CD4-positive, alpha-beta T cell treated with Interleukin-6 at 100 ng/mL for 8 hours (primary cell): ENCODE measurements at regions not wholly inside any gene's neighbourhood (a gene's known extent, or its start where the extent isn't known, plus 50 kb on each side); places are given as distances from the start of the nearest gene placed in this dataset.

Experiments used
- DNase-seq: peaks from one replicate; pipeline ENCODE4 v3.0.0-alpha.2; 2020; ENCODE audit warnings: mixed read lengths, low spot score

GRCh38 chr21:17979763-17980162 is 160.6 kb upstream of the C21orf91 start:
- no peak for DNase-seq

- no peak for DNase-seq
These were observed 159.7 kb upstream of the C21orf91 start for GRCh38 chr21:17978895-17979294.

GRCh38 chr21:17976691-17977090 is 157.5 kb upstream of the C21orf91 start:
- DNase-seq, result no peak

- DNase-seq, result no peak
These were observed 157.0 kb upstream of the C21orf91 start for GRCh38 chr21:17976139-17976538.

GRCh38 chr21:17967319-17967718 is 148.2 kb upstream of the C21orf91 start:
- DNase-seq, result no peak

GRCh38 chr21:17964716-17965115 is 145.6 kb upstream of the C21orf91 start:
- DNase-seq, result no peak

GRCh38 chr21:17964199-17964598 is 145.0 kb upstream of the C21orf91 start:
- DNase-seq, result no peak

GRCh38 chr21:17950591-17950990 is 131.4 kb upstream of the C21orf91 start:
- no peak for DNase-seq

GRCh38 chr21:17949421-17949820 is 130.3 kb upstream of the C21orf91 start:
- no peak for DNase-seq

GRCh38 chr21:17947531-17947930 is 128.4 kb upstream of the C21orf91 start:
- DNase-seq, result no peak

- no peak for DNase-seq
These were observed 111.9 kb upstream of the C21orf91 start for GRCh38 chr21:17931080-17931479.

GRCh38 chr21:17930093-17930492 is 110.9 kb upstream of the C21orf91 start:
- no peak for DNase-seq

- DNase-seq, result no peak
These were observed 110.4 kb upstream of the C21orf91 start for GRCh38 chr21:17929510-17929909.

- no peak for DNase-seq
These were observed 106.7 kb upstream of the C21orf91 start for GRCh38 chr21:17925899-17926298.

- peak; percentile 59 for DNase-seq
These were observed 105.9 kb upstream of the C21orf91 start for GRCh38 chr21:17925000-17925610.

- no peak for DNase-seq
These were observed 102.7 kb upstream of the C21orf91 start for GRCh38 chr21:17921579-17922530.

GRCh38 chr21:17915976-17916375 is 96.8 kb upstream of the C21orf91 start:
- no peak for DNase-seq

GRCh38 chr21:17911628-17912027 is 92.5 kb upstream of the C21orf91 start:
- DNase-seq, result no peak

- DNase-seq, result no peak
These were observed 84.9 kb upstream of the C21orf91 start for GRCh38 chr21:17903929-17904639.

GRCh38 chr21:17903029-17903806 is 84.1 kb upstream of the C21orf91 start:
- peak; percentile 56 for DNase-seq

- no peak for DNase-seq
These were observed 82.4 kb upstream of the C21orf91 start for GRCh38 chr21:17901458-17902079.
